Activated CD4-positive, alpha-beta memory T cell treated with anti-CD3 and anti-CD28 coated beads, Interleukin-2, amount 10 ng/mL, durations not matched to agents 7 days and 5 days (primary cell): ENCODE measurements at regions not wholly inside any gene's neighbourhood (a gene's known extent, or its start where the extent isn't known, plus 50 kb on each side); places are given as distances from the start of the nearest gene placed in this dataset.

Experiments
- CTCF ChIA-PET: fragments of 350-600 bp; sonication (Branson Sonifier 250); formaldehyde crosslinking; loops from one replicate; lab custom pipeline; 2021; ENCODE audit warnings: antibody characterized with exemption, inconsistent platforms; lab: Charles Lee
- POLR2A ChIA-PET: fragments of 350-600 bp; sonication (Branson Sonifier 250); formaldehyde crosslinking; loops from one replicate; lab custom pipeline; 2021; ENCODE audit warnings: antibody characterized with exemption; lab: Charles Lee
- DNase-seq: peaks from one replicate; pipeline ENCODE4 v3.0.0-alpha.2; 2020
- H3K27ac Mint-ChIP-seq: one replicate; pipeline ENCODE4 v1.8.0; 2021; ENCODE audit warnings: mild to moderate bottlenecking, mixed read lengths
- H3K27me3 Mint-ChIP-seq: one replicate; pipeline ENCODE4 v1.8.0; 2021; ENCODE audit warnings: mixed read lengths
- H3K36me3 Mint-ChIP-seq: one replicate; pipeline ENCODE4 v1.8.0; 2021; ENCODE audit warnings: low read depth, mixed read lengths
- H3K4me1 Mint-ChIP-seq: one replicate; pipeline ENCODE4 v1.8.0; 2021; ENCODE audit warnings: mixed read lengths
- H3K4me3 Mint-ChIP-seq: one replicate; pipeline ENCODE4 v1.8.0; 2021; ENCODE audit warnings: mild to moderate bottlenecking, mixed read lengths
- H3K9me3 Mint-ChIP-seq: one replicate; pipeline ENCODE4 v1.8.0; 2021; ENCODE audit warnings: mixed read lengths

DNA sequence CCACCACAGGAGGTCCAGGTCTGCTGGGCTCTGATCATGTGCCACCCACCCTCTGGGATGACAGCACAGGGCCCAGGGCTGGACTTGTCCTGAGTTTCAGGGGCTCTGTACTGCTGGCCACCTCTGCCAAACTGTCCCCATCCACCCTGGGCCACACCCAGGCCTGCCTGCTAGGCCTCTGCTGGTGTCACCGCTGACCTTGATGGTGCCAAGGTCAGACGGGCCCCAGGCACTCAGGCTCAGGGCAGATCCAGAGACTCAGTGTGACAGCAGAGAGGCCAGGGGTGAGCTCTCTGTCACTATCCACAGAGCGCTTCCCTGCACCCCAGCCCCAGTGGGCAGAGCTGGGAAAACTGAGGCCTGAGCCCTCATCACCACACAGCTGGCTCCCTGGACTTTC is 75.6 kb downstream of the RMI2 start:
- peaks cover 3% of the 10 kb centered on the region for H3K4me1 Mint-ChIP-seq
- no peak overlapping the region for H3K4me3 Mint-ChIP-seq
- no peak overlapping the region for H3K27ac Mint-ChIP-seq
- CTCF ChIA-PET: no interaction called here
- no peaks in the 10 kb centered on the region for H3K27me3 Mint-ChIP-seq
- H3K36me3 Mint-ChIP-seq: no peaks in the 10 kb centered on the region
- H3K9me3 Mint-ChIP-seq: no peaks in the 10 kb centered on the region
- POLR2A ChIA-PET: no interaction called here
- DNase-seq: no peak

DNA sequence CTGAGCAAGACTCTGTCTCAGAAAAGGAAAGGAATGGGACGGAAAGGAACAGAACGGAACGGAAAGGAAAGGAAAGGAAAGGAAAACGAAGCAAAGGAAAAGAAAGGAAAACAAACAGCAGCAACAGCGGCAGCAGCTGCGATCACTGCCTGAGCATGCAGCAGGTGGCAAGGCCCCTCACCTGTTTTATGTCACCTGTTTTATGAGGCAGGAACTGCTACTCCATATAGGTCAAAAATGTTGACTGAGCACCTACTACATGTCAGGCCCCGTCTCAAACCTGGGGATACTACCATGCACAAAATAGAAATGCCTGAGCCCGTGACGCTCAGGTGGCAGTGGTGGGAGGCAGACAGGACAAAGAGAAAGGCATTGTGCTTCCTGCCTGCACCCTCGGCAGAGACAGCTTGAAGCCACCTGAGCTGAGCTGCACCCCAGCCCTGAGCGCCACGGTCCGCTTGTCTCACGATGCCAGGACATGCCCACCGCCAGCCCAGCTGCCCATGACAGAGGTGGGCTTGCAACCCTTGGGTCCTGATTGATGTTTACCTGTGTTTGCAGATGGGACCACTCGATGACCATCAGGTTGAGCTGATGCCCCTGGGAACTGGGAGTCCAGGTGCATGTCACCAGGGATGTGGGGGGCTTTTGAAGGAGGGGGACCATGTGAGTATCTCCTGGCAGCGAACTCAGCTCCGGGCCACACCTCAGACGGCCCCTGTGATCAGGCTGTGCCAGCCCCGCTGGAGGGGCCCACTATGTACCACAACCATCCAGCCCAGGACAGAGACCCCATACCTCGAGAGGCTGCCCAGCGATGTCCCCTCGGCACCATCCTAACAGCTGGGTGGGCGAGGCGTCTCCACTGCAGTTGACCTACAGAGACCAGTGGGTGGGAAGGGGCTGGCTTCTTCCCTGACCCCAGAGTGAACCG is 77.4 kb downstream of the RMI2 start:
- H3K9me3 Mint-ChIP-seq: no peaks in the 10 kb centered on the region
- no peak overlapping the region for H3K4me3 Mint-ChIP-seq
- H3K27me3 Mint-ChIP-seq: no peaks in the 10 kb centered on the region
- no peak for DNase-seq
- CTCF ChIA-PET: no interaction called here
- H3K4me1 Mint-ChIP-seq: peaks cover 3% of the 10 kb centered on the region
- H3K27ac Mint-ChIP-seq: no peak overlapping the region
- no peaks in the 10 kb centered on the region for H3K36me3 Mint-ChIP-seq
- POLR2A ChIA-PET: no interaction called here

DNA sequence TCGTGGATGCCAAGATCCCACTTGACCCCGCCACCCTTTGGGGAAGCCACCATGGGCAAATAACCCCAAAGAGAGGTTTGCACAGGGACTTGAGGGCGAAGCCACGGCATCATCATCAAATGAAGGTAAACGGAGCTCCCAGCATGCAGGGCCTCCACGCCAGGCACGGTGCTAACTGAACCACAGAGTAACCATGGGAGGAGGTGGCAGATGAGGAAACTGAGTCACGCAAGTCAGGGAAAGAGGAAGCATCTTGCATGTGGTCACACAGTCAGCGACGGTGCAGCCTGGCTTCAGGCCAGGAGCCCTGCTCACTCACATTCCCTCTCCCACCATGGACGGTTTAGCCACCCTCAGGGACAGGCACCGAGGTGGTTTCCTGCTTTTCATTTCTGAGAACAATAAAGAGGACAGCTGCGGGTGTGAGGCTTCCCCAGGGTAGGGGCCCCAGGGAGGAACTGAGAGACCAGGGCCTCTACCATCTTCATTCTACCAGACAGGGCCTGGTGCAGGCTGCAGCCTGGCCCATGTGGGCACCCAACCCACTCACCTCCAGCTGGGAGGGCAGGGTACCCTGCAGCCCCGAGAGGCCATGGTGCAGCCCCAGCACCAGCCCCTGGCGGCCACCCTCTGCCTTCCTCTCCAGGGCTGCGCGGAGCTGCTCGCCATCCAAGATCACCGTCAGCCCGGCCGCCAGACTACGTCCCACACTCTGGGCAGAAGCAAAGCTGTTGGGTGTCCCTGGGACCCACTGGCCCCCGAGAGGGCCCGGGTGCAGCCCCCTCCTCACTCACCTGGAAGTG is 78.3 kb downstream of the RMI2 start:
- POLR2A ChIA-PET: no interaction called here
- H3K4me3 Mint-ChIP-seq: no peak overlapping the region
- peaks cover 3% of the 10 kb centered on the region for H3K4me1 Mint-ChIP-seq
- CTCF ChIA-PET: no interaction called here
- H3K27ac Mint-ChIP-seq: no peak overlapping the region
- DNase-seq: no peak
- no peaks in the 10 kb centered on the region for H3K27me3 Mint-ChIP-seq
- no peaks in the 10 kb centered on the region for H3K9me3 Mint-ChIP-seq
- H3K36me3 Mint-ChIP-seq: no peaks in the 10 kb centered on the region

DNA sequence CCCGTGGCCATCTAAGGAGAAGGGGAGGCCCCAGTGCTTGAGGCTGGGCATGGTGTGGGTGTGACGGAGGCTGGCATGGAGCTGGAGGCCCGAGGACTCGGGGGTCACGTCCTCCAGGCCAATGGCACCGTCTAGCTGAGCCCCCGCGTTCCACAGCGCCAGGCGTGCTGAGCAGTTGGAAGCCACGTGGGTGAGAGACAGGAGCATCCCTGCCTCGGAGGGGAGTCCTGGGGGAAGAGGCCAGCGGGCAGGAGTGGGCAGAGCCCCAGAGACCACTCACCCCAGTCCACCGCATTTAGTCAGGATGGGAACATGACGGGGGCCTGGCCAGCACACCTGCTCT is 78.8 kb downstream of the RMI2 start:
- ChIA-PET CTCF (interaction anchor here (1.5 to 2.0 kb wide), 3 partner anchors 15 to 109 kb away, joined by 3 to 9 read pairs (median 8); no protein-coding TSS in a partner anchor), POLR2A (no interaction called here)
- Mint-ChIP-seq H3K27ac (no peak overlapping the region), H3K4me3 (no peak overlapping the region), H3K4me1 (peaks cover 3% of the 10 kb centered on the region), H3K27me3 (no peaks in the 10 kb centered on the region), H3K9me3 (no peaks in the 10 kb centered on the region), H3K36me3 (no peaks in the 10 kb centered on the region)
- DNase-seq: no peak

DNA sequence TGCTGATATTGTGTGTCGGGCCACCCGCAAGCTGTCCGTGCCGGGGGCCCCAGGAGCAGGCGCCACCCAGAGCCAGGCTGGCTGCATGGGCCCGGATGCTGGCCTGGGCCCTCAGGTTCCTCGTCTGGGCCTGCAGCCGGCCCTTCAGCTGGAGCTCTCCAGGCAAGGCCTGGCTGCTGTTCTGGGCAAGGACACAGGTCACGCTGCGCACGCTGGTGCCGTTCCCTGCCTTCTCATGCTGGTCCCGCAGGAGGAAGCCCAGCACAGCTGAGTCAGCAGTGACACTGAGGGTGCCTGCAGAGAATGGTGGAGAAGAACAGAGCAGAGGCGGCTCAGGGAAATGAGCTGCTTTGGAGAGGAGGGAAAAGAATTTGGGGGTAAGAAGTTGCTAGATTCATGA is 79.9 kb downstream of the RMI2 start:
- no peak for DNase-seq
- Mint-ChIP-seq H3K4me3 (no peak overlapping the region), H3K36me3 (no peaks in the 10 kb centered on the region), H3K27ac (no peak overlapping the region), H3K9me3 (no peaks in the 10 kb centered on the region), H3K27me3 (no peaks in the 10 kb centered on the region), H3K4me1 (peaks cover 3% of the 10 kb centered on the region)
- ChIA-PET POLR2A (no interaction called here), CTCF (interaction anchor here (0.7 to 2.0 kb wide), 5 partner anchors 16 to 108 kb away, joined by 3 to 9 read pairs (median 3); no protein-coding TSS in a partner anchor)

DNA sequence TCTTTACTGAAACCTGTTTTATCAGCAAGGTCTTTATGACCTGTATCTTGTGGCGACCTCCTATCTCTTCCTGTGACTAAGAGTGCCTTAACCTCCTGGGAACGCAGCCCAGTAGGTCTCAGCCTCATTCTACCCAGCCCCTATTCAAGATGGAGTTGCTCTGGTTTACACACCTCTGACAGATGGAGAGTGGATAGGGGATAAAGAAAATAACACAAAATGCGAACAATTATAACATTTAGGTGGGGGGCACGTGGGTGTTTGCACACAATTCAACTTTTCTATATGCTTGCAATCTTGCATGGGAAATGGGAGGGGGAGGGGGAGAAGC is 83.3 kb downstream of the RMI2 start:
- ChIA-PET CTCF (no interaction called here), POLR2A (no interaction called here)
- H3K4me3 Mint-ChIP-seq: no peak overlapping the region
- no peak for DNase-seq
- H3K36me3 Mint-ChIP-seq: no peaks in the 10 kb centered on the region
- no peak overlapping the region for H3K27ac Mint-ChIP-seq
- H3K27me3 Mint-ChIP-seq: peaks cover 3% of the 10 kb centered on the region
- H3K4me1 Mint-ChIP-seq: no peaks in the 10 kb centered on the region
- H3K9me3 Mint-ChIP-seq: no peaks in the 10 kb centered on the region

DNA sequence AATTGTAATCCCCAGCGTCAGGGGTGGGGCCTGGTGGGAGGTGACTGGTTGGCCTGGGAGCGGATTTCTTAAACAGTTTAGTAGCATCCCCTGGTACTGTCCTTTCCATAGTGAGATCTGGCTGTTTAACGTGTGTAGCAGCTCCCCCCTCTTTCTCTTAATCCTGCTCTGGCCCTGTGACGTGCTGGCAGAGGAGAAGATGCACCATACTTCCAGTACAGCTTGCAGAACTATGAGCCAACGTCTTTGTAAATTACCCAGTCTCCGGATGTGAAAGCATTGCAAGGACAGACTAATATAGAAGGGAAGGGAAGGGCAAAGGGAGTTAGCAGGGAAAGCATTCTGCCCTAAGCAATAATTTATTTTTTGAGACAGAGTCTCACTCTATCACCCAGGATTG is 83.9 kb downstream of the RMI2 start:
- no peak for DNase-seq
- ChIA-PET CTCF (no interaction called here), POLR2A (no interaction called here)
- H3K36me3 Mint-ChIP-seq: no peaks in the 10 kb centered on the region
- peaks cover 3% of the 10 kb centered on the region for H3K27me3 Mint-ChIP-seq
- H3K9me3 Mint-ChIP-seq: no peaks in the 10 kb centered on the region
- H3K27ac Mint-ChIP-seq: no peak overlapping the region
- H3K4me1 Mint-ChIP-seq: no peaks in the 10 kb centered on the region
- no peak overlapping the region for H3K4me3 Mint-ChIP-seq

DNA sequence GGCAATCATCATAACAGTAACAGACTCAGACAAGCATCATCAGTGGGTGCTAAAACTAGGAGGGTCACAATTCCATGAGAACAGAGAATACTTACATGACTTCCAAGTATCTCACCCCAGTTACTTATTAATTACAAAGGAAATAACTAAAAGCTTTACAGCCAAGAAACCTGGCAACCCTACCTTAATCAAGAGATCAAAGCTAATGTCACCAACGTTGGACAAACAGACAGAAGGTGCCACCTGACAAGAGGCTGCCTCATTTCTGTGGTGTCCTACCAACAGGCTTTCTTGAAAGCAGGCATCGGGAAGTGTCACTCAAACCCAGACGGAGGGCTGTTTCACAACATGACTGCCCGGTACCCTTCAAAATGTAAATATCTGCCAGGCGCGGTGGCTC is 84.6 kb downstream of the RMI2 start:
- Mint-ChIP-seq H3K4me1 (no peaks in the 10 kb centered on the region), H3K27me3 (peaks cover 3% of the 10 kb centered on the region), H3K27ac (no peak overlapping the region), H3K9me3 (no peaks in the 10 kb centered on the region), H3K36me3 (no peaks in the 10 kb centered on the region), H3K4me3 (no peak overlapping the region)
- POLR2A ChIA-PET: no interaction called here
- CTCF ChIA-PET: no interaction called here
- DNase-seq: no peak

DNA sequence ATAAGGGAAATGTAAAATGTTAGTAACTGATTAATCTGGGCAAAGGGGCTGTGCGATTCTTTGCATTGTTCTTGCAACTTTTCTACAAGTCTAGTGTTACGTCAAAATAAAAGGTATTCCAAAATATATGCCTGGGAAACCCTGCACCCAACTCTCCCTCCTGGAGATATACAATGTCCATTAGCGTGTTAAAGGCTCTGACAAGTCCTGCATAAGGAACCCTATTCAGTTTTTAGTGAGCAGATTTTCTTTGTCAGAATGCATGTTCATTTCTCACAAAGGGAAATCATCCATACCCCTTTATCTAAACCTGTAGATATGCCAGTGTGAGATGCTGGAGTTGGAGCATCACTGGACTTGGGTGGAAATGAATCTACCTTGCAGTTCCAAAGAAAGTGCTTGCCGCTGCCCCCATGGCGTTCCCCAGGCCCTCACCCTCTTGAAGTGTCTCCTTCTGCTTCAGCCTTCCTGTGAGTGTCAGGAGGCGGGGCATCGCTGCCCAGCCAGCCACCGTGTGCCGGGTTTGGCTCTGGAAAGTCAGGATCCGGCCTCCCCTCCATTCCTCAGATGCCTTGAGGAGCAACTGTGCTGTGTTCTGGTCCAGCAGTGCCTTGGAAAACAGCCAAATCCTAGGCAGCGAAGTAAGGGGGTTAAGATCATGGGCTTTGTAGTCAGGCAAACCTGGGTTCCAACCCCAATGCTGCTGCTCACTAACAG is 85.5 kb downstream of the RMI2 start:
- Mint-ChIP-seq H3K4me3 (no peak overlapping the region), H3K9me3 (no peaks in the 10 kb centered on the region), H3K27ac (no peak overlapping the region), H3K4me1 (no peaks in the 10 kb centered on the region), H3K36me3 (no peaks in the 10 kb centered on the region), H3K27me3 (peaks cover 3% of the 10 kb centered on the region)
- ChIA-PET CTCF (no interaction called here), POLR2A (no interaction called here)
- DNase-seq: no peak

DNA sequence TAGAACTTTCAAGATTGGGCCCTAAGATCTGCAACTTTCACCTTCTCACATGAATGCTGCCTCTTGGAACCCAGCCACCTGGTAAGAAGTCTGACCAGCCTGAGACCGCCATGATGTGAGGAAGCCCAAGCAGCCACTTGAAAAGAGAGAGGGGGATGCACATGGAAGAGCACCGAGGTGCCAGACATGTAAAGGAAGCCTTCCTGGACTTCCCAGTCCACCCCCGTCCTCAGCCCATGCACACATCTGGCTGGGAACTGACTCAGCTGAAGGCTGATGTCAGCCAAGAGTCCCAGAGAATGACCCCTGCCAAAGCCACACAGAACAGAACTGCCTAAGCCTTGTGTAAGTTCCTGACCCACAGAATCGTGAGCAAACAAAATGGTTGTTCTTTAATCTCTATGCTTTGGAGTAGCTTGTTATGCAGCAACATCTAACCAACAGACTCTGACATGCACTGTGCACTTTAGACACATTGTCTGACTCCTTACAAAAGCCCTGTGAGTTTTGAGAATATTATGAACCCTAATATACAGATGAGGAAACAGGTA is 86.7 kb downstream of the RMI2 start:
- no peak for DNase-seq
- no peaks in the 10 kb centered on the region for H3K4me1 Mint-ChIP-seq
- ChIA-PET CTCF (no interaction called here), POLR2A (no interaction called here)
- H3K27ac Mint-ChIP-seq: no peak overlapping the region
- no peaks in the 10 kb centered on the region for H3K36me3 Mint-ChIP-seq
- H3K9me3 Mint-ChIP-seq: no peaks in the 10 kb centered on the region
- H3K27me3 Mint-ChIP-seq: peaks cover 6% of the 10 kb centered on the region
- no peak overlapping the region for H3K4me3 Mint-ChIP-seq

DNA sequence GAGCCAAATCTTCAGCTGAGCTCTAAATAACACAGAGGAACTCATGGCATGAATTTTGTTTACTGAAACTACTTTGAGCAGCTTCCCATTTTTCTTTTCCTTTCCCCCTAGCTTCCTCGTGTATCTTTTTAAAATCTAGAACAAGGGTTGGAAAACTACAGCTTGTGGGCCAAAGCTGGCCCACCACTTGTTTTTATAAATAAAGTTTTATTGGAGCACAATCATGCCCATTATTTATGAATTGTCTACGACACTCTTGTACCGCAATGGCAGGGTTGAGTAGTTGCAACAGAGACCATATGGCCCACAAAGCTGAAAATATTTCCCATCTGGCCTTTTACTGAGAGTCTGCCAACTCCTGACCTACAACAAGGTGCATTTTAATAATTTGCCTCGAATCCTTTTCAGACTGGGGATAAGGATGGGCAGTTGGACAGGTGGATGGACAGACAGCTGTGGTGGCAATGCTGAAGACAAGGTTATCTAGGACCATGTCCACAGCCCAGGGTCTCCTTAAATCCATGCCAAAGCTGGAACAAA is 87.7 kb downstream of the RMI2 start:
- DNase-seq: no peak
- Mint-ChIP-seq H3K9me3 (no peaks in the 10 kb centered on the region), H3K4me3 (no peak overlapping the region), H3K4me1 (no peaks in the 10 kb centered on the region), H3K36me3 (no peaks in the 10 kb centered on the region), H3K27me3 (peaks cover 6% of the 10 kb centered on the region), H3K27ac (no peak overlapping the region)
- POLR2A ChIA-PET: no interaction called here
- CTCF ChIA-PET: no interaction called here

DNA sequence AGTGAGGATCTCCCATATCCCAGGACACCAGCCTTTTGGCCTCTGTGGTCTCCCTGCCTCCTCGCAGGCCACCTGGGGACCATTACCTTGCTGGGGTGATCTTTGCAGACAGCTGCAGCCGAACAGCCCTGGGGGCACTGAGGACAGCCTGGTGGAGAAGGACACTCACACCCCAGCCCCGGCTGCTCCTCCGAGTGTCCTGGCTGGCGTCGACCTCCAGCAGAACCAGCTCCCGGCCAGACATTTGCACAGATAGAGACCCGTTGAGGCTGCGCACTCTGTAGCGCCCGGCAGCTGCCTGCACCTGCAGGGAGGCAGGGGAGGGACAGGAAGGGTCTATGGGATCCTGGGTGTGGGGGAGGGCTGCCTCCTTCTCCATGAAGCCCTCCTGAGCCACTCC is 90.3 kb downstream of the RMI2 start:
- ChIA-PET CTCF (interaction anchor here (1.3 kb wide), 1 partner anchor 97 kb away, joined by 3 read pairs; no protein-coding TSS in a partner anchor), POLR2A (no interaction called here)
- H3K4me1 Mint-ChIP-seq: no peaks in the 10 kb centered on the region
- DNase-seq: no peak
- no peak overlapping the region for H3K27ac Mint-ChIP-seq
- peaks cover 6% of the 10 kb centered on the region for H3K27me3 Mint-ChIP-seq
- H3K4me3 Mint-ChIP-seq: no peak overlapping the region
- no peaks in the 10 kb centered on the region for H3K36me3 Mint-ChIP-seq
- peaks cover 5% of the 10 kb centered on the region for H3K9me3 Mint-ChIP-seq
